HG02571 (cell line): ENCODE measurements at regions not wholly inside any gene's neighbourhood (a gene's known extent, or its start where the extent isn't known, plus 50 kb on each side); places are given as distances from the start of the nearest gene placed in this dataset.
A peak's percentile ranks its signal among the peaks of the same experiment; 100 is the strongest.
"Not testable (repeated sequence)": the region's sequence is repeated elsewhere in the genome, so short reads cannot be mapped to it uniquely, and the experiment has no call there.

Experiments
- ATAC-seq: cut with Tn5 transposase; IDR thresholded peaks from one replicate; pipeline ENCODE4 v1.9.1; 2021; ENCODE audit warnings: mild to moderate bottlenecking, moderate library complexity; ENCODE audit not compliant: unreplicated experiment

- ATAC-seq: no peak
These were observed 65.8 kb downstream of the SPIN4 start for GRCh38 chrX:63285375-63285774.

- no peak for ATAC-seq
These were observed 66.5 kb downstream of the SPIN4 start for GRCh38 chrX:63284659-63285058.

GRCh38 chrX:63283348-63283747, 67.8 kb downstream of the SPIN4 start:
- no peak for ATAC-seq

- no peak for ATAC-seq
These were observed 68.3 kb downstream of the SPIN4 start for GRCh38 chrX:63282828-63283227.

- no peak for ATAC-seq
These were observed 69.1 kb downstream of the SPIN4 start for GRCh38 chrX:63282077-63282476.

GRCh38 chrX:63281465-63281864, 69.7 kb downstream of the SPIN4 start:
- no peak for ATAC-seq

- not testable (repeated sequence) for ATAC-seq
These were observed 73.7 kb downstream of the SPIN4 start for GRCh38 chrX:63277394-63277793.

- ATAC-seq: no peak
These were observed 76.0 kb downstream of the SPIN4 start for GRCh38 chrX:63275127-63275526.

GRCh38 chrX:63270873-63271272, 80.3 kb downstream of the SPIN4 start:
- no peak for ATAC-seq

- no peak for ATAC-seq
These were observed 93.0 kb downstream of the SPIN4 start for GRCh38 chrX:63258144-63258543.

- peak; percentile 100 for ATAC-seq
These were observed 100.8 kb downstream of the SPIN4 start for GRCh38 chrX:63250253-63250868.

GRCh38 chrX:63242689-63243088, 108.4 kb downstream of the SPIN4 start:
- ATAC-seq: not testable (repeated sequence)

- not testable (repeated sequence) for ATAC-seq
These were observed 115.2 kb downstream of the SPIN4 start for GRCh38 chrX:63235963-63236362.

GRCh38 chrX:63233013-63233412, 118.1 kb downstream of the SPIN4 start:
- not testable (repeated sequence) for ATAC-seq

- not testable (repeated sequence) for ATAC-seq
These were observed 132.9 kb downstream of the SPIN4 start for GRCh38 chrX:63218202-63218601.

GRCh38 chrX:63217549-63217948, 133.6 kb downstream of the SPIN4 start:
- ATAC-seq: not testable (repeated sequence)

- peak; percentile 38 for ATAC-seq
These were observed 141.5 kb downstream of the SPIN4 start for GRCh38 chrX:63209645-63210044.

GRCh38 chrX:63209128-63209527, 142.0 kb downstream of the SPIN4 start:
- ATAC-seq: peak; percentile 60

- not testable (repeated sequence) for ATAC-seq
These were observed 146.7 kb downstream of the SPIN4 start for GRCh38 chrX:63204266-63205074.

- ATAC-seq: not testable (repeated sequence)
These were observed 149.1 kb downstream of the SPIN4 start for GRCh38 chrX:63201987-63202386.

GRCh38 chrX:63198693-63199092, 152.4 kb downstream of the SPIN4 start:
- ATAC-seq: not testable (repeated sequence)

- ATAC-seq: not testable (repeated sequence)
These were observed 158.6 kb downstream of the SPIN4 start for GRCh38 chrX:63192366-63193041.
